Activated naive CD8-positive, alpha-beta T cell (primary cell): ENCODE measurements at regions not wholly inside any gene's neighbourhood (a gene's known extent, or its start where the extent isn't known, plus 50 kb on each side); places are given as distances from the start of the nearest gene placed in this dataset.

Experiments
- H3K27ac Mint-ChIP-seq: one replicate; pipeline ENCODE4 v1.8.0; 2021; ENCODE audit warnings: mixed read lengths
- H3K27me3 Mint-ChIP-seq: one replicate; pipeline ENCODE4 v1.8.0; 2021; ENCODE audit warnings: mixed read lengths
- H3K36me3 Mint-ChIP-seq: one replicate; pipeline ENCODE4 v1.8.0; 2021; ENCODE audit warnings: mixed read lengths
- H3K4me1 Mint-ChIP-seq: one replicate; pipeline ENCODE4 v1.8.0; 2021; ENCODE audit warnings: low read depth, mixed read lengths
- H3K4me3 Mint-ChIP-seq: one replicate; pipeline ENCODE4 v1.8.0; 2021; ENCODE audit warnings: mild to moderate bottlenecking, mixed read lengths
- H3K9me3 Mint-ChIP-seq: one replicate; pipeline ENCODE4 v1.8.0; 2021; ENCODE audit warnings: low read depth, mixed read lengths

GRCh38 chr4:152004801-152005200 is 244.0 kb upstream of the GATB start:
- H3K36me3 Mint-ChIP-seq, result no peaks in the 10 kb centered on the region
- H3K27me3 Mint-ChIP-seq, result no peaks in the 10 kb centered on the region
- no peaks in the 10 kb centered on the region for H3K9me3 Mint-ChIP-seq
- no peak overlapping the region for H3K4me3 Mint-ChIP-seq
- H3K4me1 Mint-ChIP-seq, result peaks cover 16% of the 10 kb centered on the region
- H3K27ac Mint-ChIP-seq, result no peak overlapping the region

GRCh38 chr4:152000518-152000917 is 239.7 kb upstream of the GATB start:
- H3K4me1 Mint-ChIP-seq, result peaks cover 19% of the 10 kb centered on the region
- H3K36me3 Mint-ChIP-seq, result no peaks in the 10 kb centered on the region
- H3K27me3 Mint-ChIP-seq, result no peaks in the 10 kb centered on the region
- no peak overlapping the region for H3K4me3 Mint-ChIP-seq
- no peaks in the 10 kb centered on the region for H3K9me3 Mint-ChIP-seq
- H3K27ac Mint-ChIP-seq, result no peak overlapping the region

GRCh38 chr4:151998723-151999122 is 237.9 kb upstream of the GATB start:
- Mint-ChIP-seq H3K36me3 (peaks cover 2% of the 10 kb centered on the region), H3K4me1 (peaks cover 28% of the 10 kb centered on the region), H3K27ac (no peak overlapping the region), H3K9me3 (peaks cover 3% of the 10 kb centered on the region), H3K27me3 (no peaks in the 10 kb centered on the region), H3K4me3 (no peak overlapping the region)

- Mint-ChIP-seq H3K4me3 (no peak overlapping the region), H3K4me1 (peaks cover 31% of the 10 kb centered on the region), H3K9me3 (peaks cover 3% of the 10 kb centered on the region), H3K27ac (no peak overlapping the region), H3K36me3 (peaks cover 2% of the 10 kb centered on the region), H3K27me3 (no peaks in the 10 kb centered on the region)
Observed at GRCh38 chr4:151997461-151997860, 236.7 kb upstream of the GATB start.

GRCh38 chr4:151994429-151994828 is 233.6 kb upstream of the GATB start:
- Mint-ChIP-seq H3K36me3 (peaks cover 2% of the 10 kb centered on the region), H3K27ac (no peak overlapping the region), H3K9me3 (peaks cover 3% of the 10 kb centered on the region), H3K27me3 (no peaks in the 10 kb centered on the region), H3K4me1 (peaks cover 61% of the 10 kb centered on the region), H3K4me3 (no peak overlapping the region)

GRCh38 chr4:151993521-151993920 is 232.7 kb upstream of the GATB start:
- H3K9me3 Mint-ChIP-seq, result peaks cover 3% of the 10 kb centered on the region
- H3K36me3 Mint-ChIP-seq, result peaks cover 2% of the 10 kb centered on the region
- H3K4me1 Mint-ChIP-seq, result peaks cover 65% of the 10 kb centered on the region
- H3K27ac Mint-ChIP-seq, result no peak overlapping the region
- peak overlapping the region; percentile 30 for H3K4me3 Mint-ChIP-seq
- no peaks in the 10 kb centered on the region for H3K27me3 Mint-ChIP-seq

GRCh38 chr4:151992332-151993154 is 231.7 kb upstream of the GATB start:
- no peak overlapping the region for H3K27ac Mint-ChIP-seq
- H3K27me3 Mint-ChIP-seq, result no peaks in the 10 kb centered on the region
- peaks cover 64% of the 10 kb centered on the region for H3K4me1 Mint-ChIP-seq
- H3K4me3 Mint-ChIP-seq, result peak overlapping the region; percentile 7
- H3K9me3 Mint-ChIP-seq, result peaks cover 6% of the 10 kb centered on the region
- H3K36me3 Mint-ChIP-seq, result peaks cover 2% of the 10 kb centered on the region

- Mint-ChIP-seq H3K36me3 (peaks cover 2% of the 10 kb centered on the region), H3K4me1 (peaks cover 59% of the 10 kb centered on the region), H3K27ac (peak overlapping the region; percentile 46), H3K27me3 (no peaks in the 10 kb centered on the region), H3K9me3 (peaks cover 6% of the 10 kb centered on the region), H3K4me3 (peak overlapping the region; percentile 38)
Observed at GRCh38 chr4:151991884-151992167, 231.0 kb upstream of the GATB start.

GRCh38 chr4:151991001-151991883 is 230.4 kb upstream of the GATB start:
- H3K36me3 Mint-ChIP-seq, result peaks cover 2% of the 10 kb centered on the region
- peaks cover 59% of the 10 kb centered on the region for H3K4me1 Mint-ChIP-seq
- peaks cover 6% of the 10 kb centered on the region for H3K9me3 Mint-ChIP-seq
- H3K27ac Mint-ChIP-seq, result peak overlapping the region; percentile 46
- H3K27me3 Mint-ChIP-seq, result no peaks in the 10 kb centered on the region
- H3K4me3 Mint-ChIP-seq, result peak overlapping the region; percentile 38

- Mint-ChIP-seq H3K4me1 (peaks cover 58% of the 10 kb centered on the region), H3K36me3 (peaks cover 2% of the 10 kb centered on the region), H3K4me3 (no peak overlapping the region), H3K27ac (no peak overlapping the region), H3K27me3 (no peaks in the 10 kb centered on the region), H3K9me3 (peaks cover 5% of the 10 kb centered on the region)
Observed at GRCh38 chr4:151990201-151990600, 229.4 kb upstream of the GATB start.

- H3K4me1 Mint-ChIP-seq, result peaks cover 46% of the 10 kb centered on the region
Observed at GRCh38 chr4:151988591-151988990, 227.8 kb upstream of the GATB start.

GRCh38 chr4:151987606-151988005 is 226.8 kb upstream of the GATB start:
- Mint-ChIP-seq H3K4me1 (peaks cover 36% of the 10 kb centered on the region), H3K27ac (no peak overlapping the region), H3K4me3 (no peak overlapping the region), H3K27me3 (no peaks in the 10 kb centered on the region), H3K9me3 (peaks cover 3% of the 10 kb centered on the region), H3K36me3 (no peaks in the 10 kb centered on the region)

More at GRCh38 chr4:151988591-151988990, 227.8 kb upstream of the GATB start:
- Mint-ChIP-seq H3K4me3 (no peak overlapping the region), H3K36me3 (no peaks in the 10 kb centered on the region), H3K27ac (no peak overlapping the region), H3K9me3 (peaks cover 3% of the 10 kb centered on the region), H3K27me3 (no peaks in the 10 kb centered on the region)

- Mint-ChIP-seq H3K36me3 (no peaks in the 10 kb centered on the region), H3K9me3 (peaks cover 4% of the 10 kb centered on the region), H3K4me3 (no peak overlapping the region), H3K27me3 (no peaks in the 10 kb centered on the region), H3K4me1 (peaks cover 3% of the 10 kb centered on the region), H3K27ac (no peak overlapping the region)
Observed at GRCh38 chr4:151983854-151984253, 223.0 kb upstream of the GATB start.

GRCh38 chr4:151979819-151980218 is 219.0 kb upstream of the GATB start:
- Mint-ChIP-seq H3K4me1 (no peaks in the 10 kb centered on the region), H3K27me3 (no peaks in the 10 kb centered on the region), H3K36me3 (peaks cover 14% of the 10 kb centered on the region), H3K9me3 (peaks cover 19% of the 10 kb centered on the region), H3K4me3 (no peak overlapping the region), H3K27ac (no peak overlapping the region)

- Mint-ChIP-seq H3K36me3 (peaks cover 3% of the 10 kb centered on the region), H3K4me3 (no peak overlapping the region), H3K27me3 (no peaks in the 10 kb centered on the region), H3K9me3 (no peaks in the 10 kb centered on the region), H3K4me1 (no peaks in the 10 kb centered on the region), H3K27ac (no peak overlapping the region)
Observed at GRCh38 chr4:151968643-151969042, 207.8 kb upstream of the GATB start.
